Amniotic stem cell (primary cell): ENCODE measurements at regions not wholly inside any gene's neighbourhood (a gene's known extent, or its start where the extent isn't known, plus 50 kb on each side); places are given as distances from the start of the nearest gene placed in this dataset.

ENCODE experiments used
- DNase-seq: peaks from one replicate; lab custom pipeline; 2025; lab: John Stamatoyannopoulos, UW

DNA sequence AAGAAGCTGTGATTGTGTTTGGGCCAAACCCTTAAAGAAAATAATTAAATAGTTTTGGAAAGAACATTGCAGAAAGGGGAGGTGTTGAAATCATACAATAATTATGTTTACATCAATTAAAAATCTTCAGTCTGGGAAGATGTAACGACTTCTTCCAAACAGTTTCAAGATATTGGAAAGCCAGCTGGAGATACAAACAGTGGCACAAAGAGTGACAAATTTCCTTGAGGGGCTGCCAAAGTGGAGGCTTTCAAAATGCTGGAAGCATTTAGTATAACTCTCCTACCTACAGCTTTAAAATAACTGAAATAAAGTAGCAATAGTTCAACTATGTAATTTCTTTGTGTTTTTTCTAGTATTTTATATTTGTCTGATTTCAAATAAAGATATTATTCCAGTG is 405.0 kb downstream of the DNAJB9 start:
- DNase-seq = no peak

DNA sequence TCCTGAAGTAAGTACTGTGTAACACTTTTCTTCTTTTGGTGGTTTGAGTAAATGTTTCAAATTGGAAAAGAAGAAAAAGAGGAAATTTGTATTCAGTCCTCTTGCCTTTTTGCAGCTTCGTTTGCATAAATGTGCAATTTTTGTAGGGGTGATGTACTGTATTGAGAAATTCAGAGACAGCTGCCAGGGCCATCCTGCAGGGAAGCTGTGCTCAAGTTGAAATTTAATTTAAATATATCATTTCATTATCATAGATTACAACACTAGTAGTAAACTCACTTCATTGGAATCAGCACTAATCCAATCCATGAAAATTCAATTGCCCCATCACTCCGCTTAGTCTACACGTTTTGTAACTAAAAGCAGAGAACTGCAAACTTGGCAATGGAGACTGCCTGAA is 415.4 kb downstream of the DNAJB9 start:
- DNase-seq = no peak

GRCh38 chr7:108989319-108989718 is 419.6 kb downstream of the DNAJB9 start:
- DNase-seq = no peak

- no peak for DNase-seq
Observed at GRCh38 chr7:108997480-108997879, 427.8 kb downstream of the DNAJB9 start.

DNA sequence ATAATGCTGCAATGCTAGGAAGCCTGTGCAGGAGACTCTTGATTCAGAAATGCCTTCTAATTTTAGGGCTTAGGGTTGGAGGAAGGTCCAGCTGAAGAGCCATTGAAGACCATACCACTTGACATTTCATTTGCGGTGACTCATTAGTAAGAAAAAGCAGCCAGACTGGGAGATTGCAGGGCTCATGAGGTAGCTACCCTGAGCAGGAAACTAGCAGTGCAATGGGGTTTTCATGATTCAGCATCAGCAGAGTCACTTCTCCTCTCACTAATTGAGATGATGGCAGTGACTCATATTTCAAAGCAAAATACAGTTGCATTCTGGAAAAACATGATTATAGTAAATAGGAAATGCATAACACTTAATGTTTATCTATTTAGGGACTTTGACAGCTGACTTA is 434.1 kb downstream of the DNAJB9 start:
- no peak for DNase-seq

GRCh38 chr7:109009636-109010035 is 440.0 kb downstream of the DNAJB9 start:
- DNase-seq = no peak

DNA sequence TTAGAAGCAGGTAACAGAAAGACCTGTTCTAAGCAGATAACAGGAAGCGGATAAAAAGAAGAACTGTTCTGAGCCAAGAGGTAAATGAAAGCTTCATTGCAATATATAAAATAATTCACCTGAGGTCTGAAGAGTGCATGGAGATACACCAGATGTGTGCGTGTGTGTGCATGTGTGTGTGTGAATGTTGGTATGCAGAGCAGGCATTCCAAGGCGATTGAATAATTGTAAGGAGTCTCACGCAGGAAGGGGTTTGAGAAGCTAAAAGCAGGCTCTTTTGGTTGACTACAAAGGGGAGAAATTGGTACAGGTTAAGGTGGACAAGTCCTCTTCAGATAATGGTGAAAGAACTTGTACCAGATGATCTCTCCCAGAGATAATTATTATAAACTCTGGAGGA is 450.6 kb downstream of the DNAJB9 start:
- DNase-seq = no peak

- no peak for DNase-seq
Observed at GRCh38 chr7:109021390-109021789, 451.7 kb downstream of the DNAJB9 start.

- DNase-seq = no peak
Observed at GRCh38 chr7:109029866-109030265, 460.2 kb downstream of the DNAJB9 start.

DNA sequence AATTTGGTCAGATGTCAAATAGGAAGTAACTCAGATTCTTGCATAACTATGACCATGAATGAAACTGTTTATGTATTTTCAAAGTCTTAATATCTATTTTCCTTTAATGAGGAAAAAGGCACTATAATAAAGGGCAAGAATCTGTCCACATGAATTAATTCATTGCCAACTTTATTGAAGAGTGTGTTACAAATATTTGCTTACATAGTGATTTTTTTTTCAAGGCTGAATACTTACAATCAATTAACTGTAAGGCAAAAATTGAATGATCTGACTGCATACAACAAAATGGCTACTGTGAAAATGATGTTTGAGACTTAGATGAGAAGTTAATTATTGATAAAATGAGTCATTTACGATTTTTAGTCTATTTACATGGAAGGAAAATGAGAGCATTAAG is 475.0 kb downstream of the DNAJB9 start:
- no peak for DNase-seq

- no peak for DNase-seq
Observed at GRCh38 chr7:109049366-109049765, 479.7 kb downstream of the DNAJB9 start.

DNA sequence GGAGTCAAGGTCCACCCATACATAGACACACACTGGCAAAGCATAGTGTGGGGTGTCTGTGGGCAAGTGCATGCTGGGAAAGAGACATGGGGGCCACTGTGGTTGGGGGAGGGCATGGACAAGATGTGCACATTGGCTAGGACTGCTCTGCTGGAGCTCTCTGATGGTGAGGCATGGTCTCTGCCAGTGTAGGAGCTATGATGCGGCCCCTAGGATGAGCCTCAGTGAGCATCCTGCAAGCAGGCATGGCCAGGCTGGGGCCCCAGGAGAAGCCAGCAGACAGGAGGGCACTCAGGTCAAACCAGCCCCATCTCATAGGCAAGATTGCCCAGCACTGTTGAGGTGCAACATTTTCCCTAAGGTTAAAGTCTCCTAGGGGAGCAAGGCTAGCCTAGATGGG is 489.4 kb downstream of the DNAJB9 start:
- no peak for DNase-seq

- DNase-seq = no peak
Observed at GRCh38 chr7:109062798-109063197, 493.1 kb downstream of the DNAJB9 start.

- no peak for DNase-seq
Observed at GRCh38 chr7:109073543-109073942, 503.9 kb downstream of the DNAJB9 start.

- DNase-seq = no peak
Observed at GRCh38 chr7:109076396-109076972, 506.8 kb downstream of the DNAJB9 start.

GRCh38 chr7:109091042-109091441 is 521.4 kb downstream of the DNAJB9 start:
- DNase-seq = no peak

DNA sequence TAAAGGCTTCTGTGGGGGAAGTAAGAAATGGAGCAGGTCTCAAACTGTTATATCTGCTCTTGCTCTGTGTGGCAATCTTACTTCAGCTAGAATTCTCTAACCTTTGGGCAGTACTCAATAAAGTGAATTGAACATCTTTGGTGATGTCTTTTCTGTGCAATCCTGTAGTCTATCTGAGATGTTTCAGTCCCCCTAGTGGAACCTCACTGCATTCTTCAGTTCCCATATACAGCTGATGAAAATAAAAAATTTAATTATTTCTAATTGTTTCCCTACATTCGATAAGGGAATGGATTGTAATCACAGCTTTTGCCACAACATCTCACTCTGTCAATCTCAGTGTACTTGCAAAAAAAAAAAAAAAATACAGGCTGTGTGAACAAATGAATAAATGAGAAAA is 522.6 kb downstream of the DNAJB9 start:
- DNase-seq = no peak

DNA sequence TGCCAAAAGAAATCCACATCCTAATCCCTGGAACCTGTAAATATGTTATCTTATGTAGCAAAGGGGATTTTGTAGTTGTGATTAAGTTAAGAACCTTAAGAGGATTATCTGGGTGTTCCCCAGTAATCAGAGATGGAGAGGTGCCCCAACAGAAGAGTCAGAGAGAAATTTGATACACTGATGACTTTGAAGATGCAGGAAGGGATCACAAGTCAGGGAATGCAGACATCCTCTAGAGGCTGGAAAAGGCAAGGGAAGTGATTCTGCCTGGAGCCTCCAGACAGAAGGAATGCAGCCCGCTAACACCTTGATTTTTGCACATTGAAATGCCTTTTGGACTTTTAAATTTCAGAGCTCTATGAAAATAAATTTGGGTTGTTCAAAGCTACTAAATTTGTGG is 531.7 kb downstream of the DNAJB9 start:
- DNase-seq = no peak

GRCh38 chr7:109109558-109109957 is 539.9 kb downstream of the DNAJB9 start:
- DNase-seq = no peak

DNA sequence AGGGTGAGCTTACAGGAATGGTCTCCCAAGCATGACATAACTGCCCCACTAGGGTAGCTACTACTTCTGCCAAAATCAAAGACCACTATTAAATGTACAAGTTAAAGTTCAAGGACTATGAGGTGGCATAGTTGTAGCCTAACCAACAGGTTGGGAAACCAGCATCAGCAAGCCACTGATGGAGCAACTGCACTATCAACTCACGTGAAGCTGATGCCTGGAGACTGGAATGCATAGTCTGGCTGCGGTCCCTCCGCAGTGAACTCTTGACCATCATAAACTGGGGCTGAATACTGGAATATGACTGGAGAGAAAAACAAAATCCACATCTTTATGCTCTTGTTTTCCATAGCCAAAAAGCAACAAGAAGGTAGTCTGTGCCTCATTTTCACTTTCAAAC is 541.4 kb downstream of the DNAJB9 start:
- no peak for DNase-seq

GRCh38 chr7:109121599-109122300 is 552.1 kb downstream of the DNAJB9 start:
- no peak for DNase-seq

DNA sequence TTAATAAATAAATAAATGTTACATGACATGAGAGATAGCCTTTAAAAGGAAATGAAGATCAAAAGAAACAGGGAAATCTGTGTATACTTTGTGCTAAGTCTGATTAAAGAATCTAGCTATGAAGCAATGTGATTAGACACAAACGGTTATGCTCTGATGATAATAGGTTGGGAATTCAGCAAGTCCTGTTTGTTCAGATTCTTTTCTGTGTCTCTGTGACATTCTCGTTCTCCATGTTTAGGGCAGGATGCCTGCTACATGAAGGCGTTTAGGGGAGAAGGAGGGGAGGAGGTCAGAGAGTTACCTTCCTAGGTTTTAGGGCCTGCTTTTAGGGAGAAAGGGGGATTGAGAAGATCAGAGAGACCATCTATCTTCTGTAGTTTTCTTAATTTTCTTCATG is 555.3 kb downstream of the DNAJB9 start:
- no peak for DNase-seq

DNA sequence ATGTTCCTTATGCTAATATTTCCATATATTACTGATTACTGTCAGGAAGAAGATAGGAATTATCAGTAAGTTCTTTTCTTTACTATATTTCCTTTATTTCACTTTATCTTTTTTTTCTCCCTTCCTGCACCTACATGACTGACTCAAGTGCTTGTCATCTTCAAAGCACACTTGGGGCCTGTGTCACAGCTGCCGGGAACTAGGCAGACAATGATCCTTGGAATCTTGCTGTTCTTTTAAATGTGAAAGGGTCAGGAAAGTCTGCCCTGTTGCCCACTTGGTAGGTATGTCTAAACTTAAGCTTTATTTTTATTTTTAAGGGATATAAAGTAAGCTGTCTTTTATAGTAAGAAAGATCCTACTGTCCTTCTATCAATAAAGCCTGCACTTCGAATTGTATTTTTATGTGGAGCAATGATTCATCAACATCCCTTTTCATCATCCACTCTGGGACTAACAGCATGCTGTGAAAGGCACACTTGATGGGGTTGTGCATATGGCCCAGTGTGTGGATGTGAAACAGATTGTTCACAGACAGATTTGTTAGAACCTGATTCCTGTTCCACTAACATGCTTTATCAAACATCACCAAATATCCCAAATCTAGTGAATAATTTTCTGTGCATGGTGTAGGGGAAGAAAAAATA is 556.9 kb downstream of the DNAJB9 start:
- DNase-seq = no peak

GRCh38 chr7:109127145-109127544 is 557.5 kb downstream of the DNAJB9 start:
- no peak for DNase-seq
